CD4-positive, alpha-beta T cell (primary cell): ENCODE measurements at regions not wholly inside any gene's neighbourhood (a gene's known extent, or its start where the extent isn't known, plus 50 kb on each side); places are given as distances from the start of the nearest gene placed in this dataset.

ENCODE experiments used
- ATAC-seq: fragments of 200-7000 bp; cut with Tn5 transposase; one replicate; pipeline ENCODE4 v1.10.0; 2022; ENCODE audit warnings: mild to moderate bottlenecking; ENCODE audit not compliant: poor library complexity
- CTCF ChIA-PET: fragments of 350-600 bp; sonication (Branson Sonifier 250); formaldehyde crosslinking; loops from one replicate; lab custom pipeline; 2021; ENCODE audit warnings: antibody characterized with exemption, inconsistent platforms; lab: Charles Lee
- POLR2A ChIA-PET: fragments of 350-600 bp; sonication (Branson Sonifier 250); formaldehyde crosslinking; loops from one replicate; lab custom pipeline; 2021; ENCODE audit warnings: antibody characterized with exemption, inconsistent platforms; lab: Charles Lee
- DNase-seq, 14 experiments: peaks; one replicate each; pipeline ENCODE4 v3.0.0-alpha.2; 2013 to 2020; ENCODE audit warnings: mixed read lengths in 2 of 14
- H3K27ac ChIP-seq, 2 donors: one replicate each; pipeline versions ENCODE4 v1.5.1 to v1.7.0; 2013; ENCODE audit warnings: low read length in 2 of 2, low read depth in 1 of 2, mild to moderate bottlenecking in 1 of 2
- H3K27me3 ChIP-seq, 2 experiments: 1 replicate in 1 of 2; 2 replicates in 1 of 2; pipeline versions ENCODE4 v1.6.1 to v1.7.0; 2013; ENCODE audit warnings: low read length in 2 of 2, control low read depth in 1 of 2, mild to moderate bottlenecking in 1 of 2, moderate library complexity in 1 of 2; ENCODE audit not compliant: insufficient read depth in 2 of 2, control insufficient read depth in 1 of 2
- H3K36me3 ChIP-seq: one replicate; pipeline ENCODE4 v1.6.1; 2013; ENCODE audit warnings: low read length, control low read depth; ENCODE audit not compliant: insufficient read depth
- H3K4me1 ChIP-seq: one replicate; pipeline ENCODE4 v1.6.1; 2013; ENCODE audit warnings: low read length, control low read depth; ENCODE audit not compliant: insufficient read depth
- H3K4me3 ChIP-seq: one replicate; pipeline ENCODE4 v1.5.1; 2013; ENCODE audit warnings: mild to moderate bottlenecking, low read length, moderate library complexity
- H3K9me3 ChIP-seq, 2 experiments: 1 replicate in 1 of 2; 2 replicates in 1 of 2; pipeline versions ENCODE4 v1.6.1 to v1.7.0; 2013; ENCODE audit warnings: low read length in 2 of 2, mild to moderate bottlenecking in 2 of 2, control low read depth in 1 of 2, moderate library complexity in 1 of 2; ENCODE audit not compliant: control insufficient read depth in 1 of 2, insufficient read depth in 1 of 2
- H3K27ac Mint-ChIP-seq: one replicate; pipeline ENCODE4 v1.8.0; 2020; ENCODE audit warnings: mixed read lengths
- H3K27me3 Mint-ChIP-seq: one replicate; pipeline ENCODE4 v1.8.0; 2021; ENCODE audit warnings: mixed read lengths
- H3K36me3 Mint-ChIP-seq: one replicate; pipeline ENCODE4 v1.8.0; 2021; ENCODE audit warnings: low read depth, mixed read lengths
- H3K4me1 Mint-ChIP-seq: one replicate; pipeline ENCODE4 v1.8.0; 2021; ENCODE audit warnings: low read depth, mixed read lengths
- H3K4me3 Mint-ChIP-seq: one replicate; pipeline ENCODE4 v1.8.0; 2020; ENCODE audit warnings: mild to moderate bottlenecking, mixed read lengths
- H3K9me3 Mint-ChIP-seq: one replicate; pipeline ENCODE4 v1.8.0; 2020; ENCODE audit warnings: mixed read lengths
- intact Hi-C, 2 experiments: fragments of 100-400 bp; cut with DNase I in 1 of 2; cut with micrococcal nuclease in 1 of 2; formaldehyde crosslinking; loops; one replicate each; pipeline versions ENCODE4 v1.15.1 to v1.9.0; 2023 to 2025; cut with DNase I, micrococcal nuclease
- TF ChIP-seq, protein P1 (sequence below): fragments of 200-600 bp; IDR thresholded peaks from one replicate; pipeline ENCODE4 v1.8.0; 2022; ENCODE audit warnings: antibody characterized with exemption, mild to moderate bottlenecking

DNA sequence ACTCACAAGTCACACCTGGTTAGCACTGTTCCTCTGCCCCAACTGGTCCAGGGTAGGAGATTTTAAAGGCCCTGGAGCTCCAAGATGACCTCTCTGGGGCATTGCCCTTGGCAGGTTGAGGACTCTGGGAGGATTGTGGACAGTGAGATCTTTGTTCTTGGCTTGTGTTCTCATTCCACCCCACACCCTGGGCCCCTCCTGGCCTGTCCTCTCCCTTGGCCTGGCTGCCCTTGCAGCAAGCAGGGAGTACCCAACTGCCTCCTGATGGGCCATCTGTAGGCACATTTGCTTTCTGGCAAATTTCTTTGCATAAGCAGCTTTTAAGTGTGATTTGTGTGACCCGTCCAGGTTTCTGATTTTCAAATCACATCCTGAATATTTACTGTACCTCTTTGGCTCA, 239.6 kb downstream of the UTP18 start:
- no peak overlapping the region for H3K27ac ChIP-seq
- CTCF ChIA-PET: no interaction called here

DNA sequence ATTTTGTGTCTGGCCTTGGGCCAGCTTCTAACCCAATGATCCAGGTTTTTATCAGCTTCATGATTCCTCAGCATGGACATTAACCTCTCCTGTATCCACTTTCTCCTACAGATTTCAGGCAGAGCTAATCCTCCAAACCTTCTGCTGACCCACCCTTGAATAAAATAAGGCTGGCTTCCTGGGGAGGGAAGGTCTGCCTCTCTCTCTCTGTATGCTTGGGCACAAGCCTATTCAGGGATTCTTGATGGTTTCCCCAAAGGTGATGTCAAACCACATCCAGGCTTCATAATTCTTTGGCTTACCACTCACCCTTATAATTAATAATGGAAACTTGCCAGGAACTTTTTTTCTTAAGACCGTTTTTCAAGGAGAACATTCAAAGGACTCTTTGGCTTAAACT, 240.1 kb downstream of the UTP18 start:
- Mint-ChIP-seq H3K9me3 (no peaks in the 10 kb centered on the region), H3K4me1 (no peaks in the 10 kb centered on the region), H3K27me3 (peaks cover 23% of the 10 kb centered on the region), H3K27ac (no peak overlapping the region), H3K4me3 (no peak overlapping the region), H3K36me3 (no peaks in the 10 kb centered on the region)
- ChIA-PET POLR2A (no interaction called here), CTCF (no interaction called here)
- Histone ChIP-seq H3K4me3 (no peak overlapping the region), H3K9me3 (no peaks in the 10 kb centered on the region), H3K27ac (no peak overlapping the region), H3K36me3 (no peaks in the 10 kb centered on the region), H3K27me3 (no peaks in the 10 kb centered on the region), H3K4me1 (no peaks in the 10 kb centered on the region)
- intact Hi-C loops: no loop called here
- ATAC-seq: no peak
- DNase-seq: no peak
- TF ChIP-seq, protein P1, sequence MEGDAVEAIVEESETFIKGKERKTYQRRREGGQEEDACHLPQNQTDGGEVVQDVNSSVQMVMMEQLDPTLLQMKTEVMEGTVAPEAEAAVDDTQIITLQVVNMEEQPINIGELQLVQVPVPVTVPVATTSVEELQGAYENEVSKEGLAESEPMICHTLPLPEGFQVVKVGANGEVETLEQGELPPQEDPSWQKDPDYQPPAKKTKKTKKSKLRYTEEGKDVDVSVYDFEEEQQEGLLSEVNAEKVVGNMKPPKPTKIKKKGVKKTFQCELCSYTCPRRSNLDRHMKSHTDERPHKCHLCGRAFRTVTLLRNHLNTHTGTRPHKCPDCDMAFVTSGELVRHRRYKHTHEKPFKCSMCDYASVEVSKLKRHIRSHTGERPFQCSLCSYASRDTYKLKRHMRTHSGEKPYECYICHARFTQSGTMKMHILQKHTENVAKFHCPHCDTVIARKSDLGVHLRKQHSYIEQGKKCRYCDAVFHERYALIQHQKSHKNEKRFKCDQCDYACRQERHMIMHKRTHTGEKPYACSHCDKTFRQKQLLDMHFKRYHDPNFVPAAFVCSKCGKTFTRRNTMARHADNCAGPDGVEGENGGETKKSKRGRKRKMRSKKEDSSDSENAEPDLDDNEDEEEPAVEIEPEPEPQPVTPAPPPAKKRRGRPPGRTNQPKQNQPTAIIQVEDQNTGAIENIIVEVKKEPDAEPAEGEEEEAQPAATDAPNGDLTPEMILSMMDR: no peak

More for the DNA sequence above, 239.6 kb downstream of the UTP18 start:
- Histone ChIP-seq H3K4me1 (no peaks in the 10 kb centered on the region), H3K36me3 (no peaks in the 10 kb centered on the region), H3K9me3 (no peaks in the 10 kb centered on the region), H3K27me3 (no peaks in the 10 kb centered on the region), H3K4me3 (no peak overlapping the region)
- H3K4me3 Mint-ChIP-seq: no peak overlapping the region
- POLR2A ChIA-PET: no interaction called here
- no peaks in the 10 kb centered on the region for H3K4me1 Mint-ChIP-seq
- intact Hi-C loops: no loop called here
- H3K27ac Mint-ChIP-seq: no peak overlapping the region
- ATAC-seq (no peak), DNase-seq (no peak)
- H3K36me3 Mint-ChIP-seq: no peaks in the 10 kb centered on the region
- TF ChIP-seq, protein P1: no peak
- H3K9me3 Mint-ChIP-seq: no peaks in the 10 kb centered on the region
- H3K27me3 Mint-ChIP-seq: peaks cover 21% of the 10 kb centered on the region

DNA sequence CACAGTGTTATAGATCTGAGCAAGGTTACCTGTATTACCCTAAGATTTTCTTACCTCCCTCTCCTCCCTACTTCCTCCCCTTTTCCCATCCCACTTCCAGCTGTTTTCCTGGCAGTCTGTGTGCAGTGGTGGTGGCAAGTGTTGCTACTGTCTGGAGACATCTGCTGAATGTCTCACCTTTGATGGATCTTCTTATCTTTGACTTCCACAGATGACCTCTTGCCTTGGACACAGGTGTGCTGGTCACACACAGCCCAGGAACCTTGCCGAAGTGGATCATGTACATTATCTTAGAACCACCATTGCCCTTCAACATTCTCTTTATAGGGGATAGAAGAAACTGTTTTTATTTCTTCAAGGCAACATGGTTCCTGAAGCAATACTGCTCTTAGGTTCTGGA, 245.1 kb downstream of the UTP18 start:
- TF ChIP-seq, protein P1: no peak
- CTCF ChIA-PET: no interaction called here
- Histone ChIP-seq H3K4me1 (no peaks in the 10 kb centered on the region), H3K9me3 (no peaks in the 10 kb centered on the region), H3K4me3 (no peak overlapping the region), H3K36me3 (no peaks in the 10 kb centered on the region), H3K27me3 (peaks cover 0 to 11% of the 10 kb centered on the region in 2 experiments), H3K27ac (no peak overlapping the region)
- H3K4me3 Mint-ChIP-seq: no peak overlapping the region
- no peaks in the 10 kb centered on the region for H3K36me3 Mint-ChIP-seq
- ATAC-seq: no peak
- peaks cover 34% of the 10 kb centered on the region for H3K27me3 Mint-ChIP-seq
- no peak overlapping the region for H3K27ac Mint-ChIP-seq
- H3K4me1 Mint-ChIP-seq: no peaks in the 10 kb centered on the region
- POLR2A ChIA-PET: no interaction called here
- H3K9me3 Mint-ChIP-seq: no peaks in the 10 kb centered on the region
- intact Hi-C loops: no loop called here
- DNase-seq: no peak
